Umbilical cord (tissue), 1 donor: ENCODE measurements at regions not wholly inside any gene's neighbourhood (a gene's known extent, or its start where the extent isn't known, plus 50 kb on each side); places are given as distances from the start of the nearest gene placed in this dataset.

ENCODE experiments used
- DNase-seq: peaks from one replicate; pipeline ENCODE4 v3.0.0-alpha.2; 2015; ENCODE audit warnings: low spot score

DNA sequence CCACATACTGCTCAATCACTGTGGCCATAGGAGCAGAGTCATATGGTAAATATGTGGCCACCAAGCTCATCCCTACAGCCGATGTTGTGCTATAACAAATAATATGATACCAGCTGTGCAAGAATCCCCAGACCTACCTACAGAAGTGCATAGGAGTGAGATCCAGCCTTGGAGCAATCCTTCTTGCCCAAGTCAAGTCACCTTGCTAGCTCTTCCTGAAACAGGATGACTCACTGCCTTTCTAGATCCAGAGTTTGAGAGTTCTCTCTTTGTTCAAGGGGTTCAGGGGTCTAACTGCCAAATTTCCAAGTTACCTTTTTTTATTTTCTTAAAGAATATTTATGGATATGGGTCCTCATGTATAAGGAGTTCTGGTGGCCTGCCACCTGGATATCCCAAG lies 195.7 kb upstream of the MAN1A1 start:
- DNase-seq: no peak

DNA sequence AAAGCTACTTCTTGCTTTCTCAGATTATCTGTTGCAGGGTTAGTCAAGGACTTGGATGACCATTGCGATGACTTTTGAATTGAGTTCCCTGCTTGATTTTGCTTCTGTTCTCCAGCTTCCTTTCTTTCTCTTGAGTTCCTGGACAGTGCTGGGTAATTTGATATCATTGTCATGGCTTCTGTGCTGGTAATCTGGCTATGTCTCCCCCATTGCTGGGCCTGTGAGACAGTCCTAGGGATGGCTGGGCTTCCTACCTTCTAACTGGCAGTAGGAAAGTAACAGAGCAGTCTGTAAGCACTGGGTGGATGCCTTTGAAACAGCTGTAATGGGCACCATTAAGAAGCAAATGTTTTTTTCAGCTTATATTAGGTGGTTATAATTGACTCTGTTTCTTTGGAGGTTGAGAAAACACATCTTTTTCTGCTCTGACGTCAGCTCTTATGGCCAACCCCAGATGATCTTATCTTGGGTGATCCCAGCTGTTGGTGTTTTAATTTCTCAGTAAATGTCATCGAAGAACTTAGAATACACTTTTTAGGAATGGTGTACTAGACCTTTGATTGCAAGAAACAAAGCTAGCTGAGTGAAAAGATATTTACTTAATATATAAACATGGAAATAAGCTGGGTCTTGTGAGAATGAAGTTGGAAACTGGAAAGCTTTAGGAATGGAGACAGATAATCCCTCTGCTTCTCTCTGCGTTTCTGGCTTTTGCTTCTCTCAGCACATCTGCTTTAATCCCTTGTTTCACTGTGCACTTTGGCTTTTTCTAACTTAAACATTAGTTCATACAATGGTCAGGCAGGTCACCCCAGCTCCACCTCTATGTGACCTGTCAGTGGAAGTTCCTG lies 195.0 kb upstream of the MAN1A1 start:
- DNase-seq: peak; percentile 77

DNA sequence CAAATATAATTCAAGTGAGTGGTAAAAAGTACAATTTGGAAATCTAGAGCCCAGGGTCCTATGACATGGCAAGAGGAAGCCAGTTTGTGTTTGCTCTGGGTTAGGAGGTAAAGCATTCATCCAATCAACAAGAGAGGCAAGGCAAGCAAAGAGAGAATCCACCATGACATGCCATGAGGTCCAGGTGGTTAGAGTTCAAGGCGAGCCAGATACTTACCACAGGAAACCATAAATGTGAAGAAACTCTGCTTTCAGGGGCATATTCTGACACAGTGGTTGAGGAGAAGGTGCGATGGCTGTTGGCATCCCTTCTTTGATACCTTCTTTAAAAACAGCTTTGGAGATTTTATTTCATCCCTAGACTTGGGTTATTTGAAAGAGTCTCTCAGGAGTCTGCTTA lies 193.8 kb upstream of the MAN1A1 start:
- DNase-seq: no peak

DNA sequence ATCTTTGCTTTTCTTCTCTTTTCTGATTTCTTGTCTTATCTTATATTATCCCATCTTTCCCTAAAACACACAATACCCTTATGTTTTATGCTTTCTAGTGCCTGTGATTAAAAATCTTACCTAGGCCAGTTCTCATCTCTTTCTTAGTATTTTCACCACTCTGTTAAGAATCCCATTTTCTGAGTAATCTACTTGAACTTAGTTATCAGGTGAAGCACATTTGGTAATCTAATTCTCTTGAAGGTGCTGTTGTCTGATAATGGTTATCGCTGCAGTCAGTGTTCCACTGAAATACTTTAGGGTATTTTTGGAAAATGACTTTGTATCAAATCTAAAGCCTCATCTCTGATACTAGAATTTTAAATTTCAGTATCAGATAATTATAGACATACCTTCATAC lies 192.5 kb upstream of the MAN1A1 start:
- no peak for DNase-seq

DNA sequence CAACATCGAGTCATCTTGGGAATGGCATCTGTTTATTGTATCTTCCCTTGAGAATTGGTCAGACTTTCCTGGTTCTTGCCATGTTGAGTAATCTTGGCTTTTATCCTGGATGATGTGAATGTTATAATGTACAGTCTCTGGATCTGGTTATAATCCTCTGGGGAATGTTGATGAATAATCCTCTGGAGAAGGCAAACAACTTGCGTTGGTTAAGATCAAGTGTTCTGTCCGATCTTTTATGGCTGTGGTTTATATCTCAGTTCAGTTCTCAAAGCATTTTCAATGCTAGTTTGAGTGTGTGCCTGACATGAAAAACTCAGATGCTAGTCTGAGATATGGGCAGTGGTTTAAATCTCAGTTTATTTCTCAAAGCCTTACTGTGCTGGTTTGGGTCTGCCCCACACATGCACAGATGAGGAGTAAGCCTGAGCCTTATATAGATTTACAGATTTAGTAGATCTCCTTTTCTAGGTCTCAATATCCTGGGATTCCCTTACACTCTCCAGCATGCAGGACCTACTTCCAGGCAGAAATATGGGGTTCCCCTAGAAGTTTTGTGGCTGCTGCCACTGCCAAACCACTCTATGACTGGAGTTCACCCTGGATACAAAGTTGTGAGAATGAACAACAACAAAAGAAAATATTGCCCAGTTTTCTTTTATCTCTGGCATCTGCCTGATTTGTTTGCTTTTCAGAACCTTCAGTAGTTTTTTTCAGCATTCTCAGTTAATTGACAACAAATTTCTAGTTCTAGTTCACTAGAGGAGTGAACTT lies 191.8 kb upstream of the MAN1A1 start:
- DNase-seq: peak; percentile 99

DNA sequence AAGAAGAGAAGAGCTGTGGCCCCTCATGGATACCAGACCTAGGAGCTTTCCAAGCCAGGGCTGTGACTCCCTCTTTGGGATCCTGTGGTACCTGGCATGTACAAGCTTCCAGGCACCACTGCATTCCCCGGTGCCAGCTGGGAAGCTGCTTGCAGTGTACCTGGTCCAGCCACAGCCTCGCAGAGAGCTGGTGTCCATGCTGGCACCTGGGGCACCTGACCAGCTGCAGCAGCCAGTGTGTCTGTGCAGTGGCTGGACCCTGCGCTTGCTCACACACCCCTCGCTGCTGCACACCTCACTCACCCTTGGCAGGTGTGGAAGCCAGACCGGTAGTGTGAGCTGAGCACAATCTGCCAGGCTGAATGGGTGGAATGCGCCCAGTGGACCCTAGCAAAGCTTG lies 190.9 kb upstream of the MAN1A1 start:
- DNase-seq: no peak

DNA sequence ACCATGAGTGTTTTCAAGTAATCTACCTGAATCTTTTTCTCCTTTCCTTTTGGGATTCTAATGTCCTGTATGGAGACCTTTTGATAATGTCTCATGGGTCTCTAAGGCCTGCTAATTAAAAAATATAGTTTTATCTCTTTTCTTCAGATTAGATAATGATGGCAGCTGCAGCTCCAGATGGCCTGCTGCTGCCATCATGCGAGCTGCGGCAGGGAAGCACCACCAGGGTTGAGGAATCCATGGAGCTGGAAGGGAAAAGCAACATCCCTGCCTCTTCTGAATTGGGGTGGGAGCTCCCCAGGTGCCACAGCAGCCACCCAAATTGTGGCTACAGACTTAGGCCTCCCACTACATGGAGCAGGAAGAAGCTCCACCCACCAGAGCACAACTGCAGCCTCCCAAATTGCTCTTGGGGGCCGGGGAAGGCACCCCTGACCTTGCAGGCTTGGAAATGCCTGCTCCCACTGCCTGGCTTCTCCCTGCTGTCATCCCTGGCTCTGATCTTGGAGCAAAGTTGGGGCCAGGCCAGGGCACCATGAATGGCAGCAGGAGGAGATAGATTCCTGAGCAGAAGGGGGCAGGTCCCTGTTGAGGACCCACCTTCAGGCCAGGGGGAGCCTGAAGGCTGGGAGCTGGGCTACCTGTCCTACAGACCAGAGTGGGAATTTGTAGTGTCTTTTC lies 189.6 kb upstream of the MAN1A1 start:
- DNase-seq: no peak

DNA sequence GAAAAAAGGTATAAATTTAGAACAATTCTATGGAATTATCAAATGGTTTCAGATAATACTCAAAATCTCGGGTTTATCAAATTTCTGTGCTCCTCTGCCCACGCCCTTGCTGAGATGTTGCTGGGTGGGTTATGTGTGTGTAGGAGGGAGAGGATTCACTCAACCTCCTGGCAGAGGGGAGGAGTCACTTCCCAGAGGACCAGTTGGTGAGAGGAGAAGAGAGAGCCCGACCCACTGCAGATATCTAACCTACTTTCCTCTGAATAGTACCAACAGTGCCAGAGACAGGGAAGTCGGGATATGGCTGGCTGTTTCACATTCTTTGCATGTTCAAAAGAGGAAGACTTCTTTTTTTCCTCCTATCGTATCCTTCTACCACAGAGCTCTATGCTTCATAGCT lies 187.1 kb upstream of the MAN1A1 start:
- no peak for DNase-seq

DNA sequence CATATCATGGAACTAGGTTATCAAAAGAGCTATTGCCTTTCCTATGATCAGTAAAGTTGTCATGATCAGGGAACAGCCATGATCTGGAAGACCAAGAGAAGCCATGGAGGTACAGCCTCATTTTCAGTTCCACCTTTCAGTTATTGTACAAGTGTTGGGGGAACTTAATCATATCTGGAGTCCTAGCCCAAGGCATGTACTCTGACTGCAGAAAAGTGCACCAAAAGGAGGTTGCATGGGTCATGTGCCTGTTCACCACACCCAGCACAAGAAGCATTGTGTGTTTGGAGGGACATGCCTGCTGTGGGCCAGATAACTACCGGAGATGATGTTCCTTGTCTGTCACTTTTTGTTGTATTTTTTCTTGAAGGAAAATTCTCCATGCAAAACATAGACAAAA lies 185.8 kb upstream of the MAN1A1 start:
- DNase-seq: no peak

DNA sequence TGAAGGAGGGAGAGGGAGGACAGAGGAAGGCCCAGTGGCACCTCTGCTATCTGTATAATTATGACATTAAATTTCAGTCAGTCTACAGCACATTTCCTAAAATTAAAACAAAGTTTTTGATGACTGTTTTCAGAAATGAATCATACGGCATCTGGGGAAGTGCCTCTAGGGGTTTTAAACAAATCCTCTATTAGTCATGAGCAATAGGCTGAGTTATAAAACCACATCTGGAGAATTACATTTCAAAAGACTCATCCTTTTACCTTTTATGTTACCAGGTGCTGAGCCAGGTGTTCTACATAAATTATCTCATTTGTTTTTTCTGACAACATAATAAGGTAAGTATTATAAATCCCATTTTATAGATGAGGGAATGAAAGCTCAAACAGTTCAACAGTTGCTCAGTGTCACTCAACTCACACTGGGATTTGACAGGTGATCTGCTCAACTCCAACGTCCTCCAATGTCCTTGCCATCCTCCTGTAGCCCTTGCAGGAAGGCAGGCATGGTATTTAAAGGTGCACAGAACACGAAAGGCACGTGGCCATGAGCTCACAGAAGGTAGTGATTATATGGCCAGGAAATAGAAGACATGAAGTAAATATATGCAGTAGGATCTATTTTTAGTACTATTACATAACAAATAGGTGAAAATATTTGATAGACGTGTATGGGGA lies 184.2 kb upstream of the MAN1A1 start:
- DNase-seq: peak; percentile 81

DNA sequence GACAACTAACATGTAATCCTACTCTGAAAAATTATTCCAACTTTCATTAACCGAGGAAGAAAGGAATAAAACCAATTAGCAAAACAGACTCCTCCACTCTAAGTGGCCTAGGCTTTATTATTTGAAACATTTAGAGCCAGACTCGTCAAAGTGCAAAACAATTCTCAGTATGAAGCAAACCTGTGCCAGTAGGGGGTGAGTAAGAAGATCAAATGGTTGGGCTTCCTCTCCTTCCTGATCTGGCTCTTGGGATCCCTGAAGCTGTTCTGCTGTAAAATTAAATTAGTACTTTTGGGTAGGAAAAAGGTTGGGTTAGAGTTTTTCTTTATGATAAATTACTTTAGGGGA lies 177.6 kb upstream of the MAN1A1 start:
- DNase-seq: no peak

DNA sequence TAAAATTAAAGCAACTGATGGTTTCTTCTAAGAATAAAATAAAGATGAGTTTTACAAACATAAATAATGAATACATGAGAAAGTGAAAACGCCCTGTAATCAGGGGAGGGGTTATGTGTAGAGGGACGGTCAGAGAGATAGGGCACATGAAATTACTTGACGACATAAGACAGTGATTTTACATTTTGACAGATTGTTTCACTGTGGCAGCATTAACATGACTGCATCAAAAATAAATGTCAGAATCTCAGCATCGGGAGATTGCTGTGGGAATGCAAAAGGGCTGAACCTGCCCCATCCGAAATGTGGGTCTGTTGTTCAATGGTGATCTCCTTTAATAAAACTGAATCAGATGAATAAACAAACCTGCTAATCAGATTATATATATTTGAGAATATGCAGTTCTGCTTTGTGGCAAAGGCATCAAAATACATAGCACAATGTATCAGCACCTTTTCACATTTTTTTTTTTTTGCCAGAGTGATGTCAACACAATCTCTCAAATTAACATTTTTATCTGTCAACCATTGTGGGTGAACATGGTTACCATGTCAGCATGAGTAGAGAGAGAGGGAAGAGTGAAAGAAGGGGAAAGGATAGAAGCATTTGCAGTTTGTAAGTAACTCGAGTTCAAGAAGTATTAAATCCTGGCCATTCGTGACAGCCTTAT lies 177.1 kb upstream of the MAN1A1 start:
- DNase-seq: no peak

DNA sequence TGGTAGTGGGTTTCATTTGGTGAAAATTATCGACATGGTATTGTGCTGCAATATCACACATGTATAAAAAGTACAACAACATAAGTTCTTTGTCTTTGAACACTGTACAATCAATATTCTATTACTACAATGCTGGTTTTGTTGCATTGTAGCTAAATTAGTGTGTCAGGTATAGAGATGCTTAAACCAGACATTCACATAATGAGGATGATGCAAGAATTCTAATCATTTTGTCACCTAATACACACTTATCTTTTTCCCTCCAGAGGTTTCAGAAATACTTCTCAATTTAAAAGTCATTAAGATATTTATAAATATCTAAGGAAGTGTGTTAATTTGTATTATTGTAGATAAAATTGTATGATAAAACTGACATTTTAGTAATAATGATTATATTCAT lies 174.8 kb upstream of the MAN1A1 start:
- DNase-seq: no peak

DNA sequence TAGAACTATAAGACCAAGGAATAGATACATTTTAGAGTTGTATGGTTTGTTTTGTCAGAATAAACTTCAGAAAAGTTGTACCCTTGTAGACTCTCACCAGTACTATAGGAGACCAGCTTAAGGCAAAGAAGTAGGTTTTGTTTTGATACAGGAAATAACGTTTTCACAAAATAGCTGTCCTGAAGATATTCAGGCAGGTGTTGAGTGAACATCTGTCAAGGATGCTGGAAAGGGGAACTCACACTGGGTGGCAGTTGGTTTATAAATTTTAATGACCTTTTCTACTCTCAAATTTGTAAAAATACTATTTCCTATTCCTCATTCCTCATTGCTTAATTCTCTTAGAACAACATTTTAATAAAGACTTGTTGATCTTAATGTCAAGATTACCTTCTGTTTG lies 174.0 kb upstream of the MAN1A1 start:
- no peak for DNase-seq

DNA sequence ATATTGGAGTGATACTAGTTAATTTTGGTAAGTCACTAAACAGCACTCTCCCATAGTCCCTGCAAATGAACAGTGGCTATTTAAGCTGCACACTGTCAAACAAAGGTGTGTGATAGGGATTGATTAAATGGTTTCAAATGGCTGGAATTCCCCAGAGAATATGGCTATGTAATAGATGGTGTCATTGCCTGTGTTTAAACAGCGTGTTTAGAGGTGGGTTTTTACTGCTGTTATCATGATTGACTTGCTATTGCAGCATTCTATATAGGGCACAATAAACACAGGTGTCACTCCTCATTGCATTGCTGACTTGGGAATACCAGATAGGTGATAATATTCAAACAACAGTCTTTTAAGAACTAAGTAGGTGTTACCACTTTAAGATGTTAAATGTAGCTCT lies 171.7 kb upstream of the MAN1A1 start:
- no peak for DNase-seq

DNA sequence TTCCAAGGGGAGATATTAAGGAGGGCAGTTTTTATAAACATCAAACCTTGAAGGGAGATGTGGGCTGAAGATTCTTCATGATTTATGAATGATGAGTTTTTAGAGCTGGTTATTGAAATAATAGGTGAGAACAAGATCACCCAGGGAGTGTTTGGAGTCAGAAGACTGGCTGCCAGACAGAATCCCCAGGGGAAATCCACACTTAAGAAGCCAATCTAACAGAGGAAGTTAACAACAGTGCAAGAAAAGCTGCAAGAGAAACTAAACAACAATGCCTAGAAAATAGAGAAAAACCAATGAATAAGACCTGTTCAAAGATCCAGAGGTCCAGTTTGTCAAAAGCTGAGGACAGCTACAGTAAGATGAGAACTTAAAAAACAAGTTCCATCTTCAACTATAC lies 167.9 kb upstream of the MAN1A1 start:
- DNase-seq: no peak

DNA sequence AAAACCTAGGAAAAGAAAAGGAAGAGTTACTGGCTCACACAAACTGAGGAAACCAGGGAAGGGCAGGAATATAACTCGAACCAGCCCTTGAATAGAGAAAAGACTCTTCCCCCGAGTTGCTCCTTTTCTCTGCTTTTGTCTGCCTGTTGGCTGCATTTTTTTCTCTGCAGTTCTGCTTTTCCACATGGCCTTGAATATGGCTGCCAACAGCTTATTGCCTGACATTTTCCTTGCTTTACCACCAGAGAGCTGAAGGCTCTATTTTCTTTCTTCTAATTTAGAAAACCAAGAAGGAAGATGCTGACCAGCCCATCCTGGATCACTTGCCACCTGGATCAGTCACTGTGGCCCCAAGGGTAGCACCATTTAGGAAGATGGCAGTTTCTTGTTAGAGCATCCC lies 164.8 kb upstream of the MAN1A1 start:
- no peak for DNase-seq

DNA sequence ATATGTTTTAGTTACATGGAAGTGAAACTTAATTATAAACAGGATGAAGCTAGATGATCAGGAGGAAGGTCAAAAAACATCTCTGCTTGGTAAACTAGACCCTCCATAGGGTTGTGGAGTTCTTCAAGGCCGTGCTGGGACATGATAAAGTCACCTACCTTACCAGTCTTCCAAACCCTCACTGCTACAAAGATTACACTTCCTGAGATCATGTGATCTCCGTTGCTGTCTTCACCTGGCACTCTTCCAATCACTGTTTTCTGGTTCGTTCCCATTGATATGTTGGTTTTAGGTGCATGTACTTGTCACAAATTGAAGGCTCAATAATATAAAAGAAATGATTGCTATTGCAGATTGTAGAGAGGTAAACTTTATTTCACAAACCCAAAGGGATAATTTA lies 161.5 kb upstream of the MAN1A1 start:
- no peak for DNase-seq

DNA sequence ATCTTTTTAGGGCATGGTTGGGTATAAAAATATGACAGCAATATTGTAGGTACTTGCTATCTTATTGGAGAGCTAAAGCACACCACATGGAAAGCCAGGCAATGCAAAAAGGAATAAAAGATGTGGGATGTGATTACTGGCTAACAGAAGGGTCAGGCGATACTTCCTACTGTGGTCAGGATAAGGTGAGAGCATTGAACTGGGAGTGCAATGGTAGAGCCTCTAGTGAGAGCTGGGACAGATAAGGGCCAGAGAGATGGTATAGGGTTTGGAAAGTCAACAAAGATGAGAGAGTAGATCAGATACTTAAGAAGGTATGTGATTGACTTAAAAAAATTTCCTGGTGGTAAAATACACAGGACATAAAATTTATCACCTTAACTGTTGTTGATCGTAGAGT lies 160.7 kb upstream of the MAN1A1 start:
- DNase-seq: no peak

DNA sequence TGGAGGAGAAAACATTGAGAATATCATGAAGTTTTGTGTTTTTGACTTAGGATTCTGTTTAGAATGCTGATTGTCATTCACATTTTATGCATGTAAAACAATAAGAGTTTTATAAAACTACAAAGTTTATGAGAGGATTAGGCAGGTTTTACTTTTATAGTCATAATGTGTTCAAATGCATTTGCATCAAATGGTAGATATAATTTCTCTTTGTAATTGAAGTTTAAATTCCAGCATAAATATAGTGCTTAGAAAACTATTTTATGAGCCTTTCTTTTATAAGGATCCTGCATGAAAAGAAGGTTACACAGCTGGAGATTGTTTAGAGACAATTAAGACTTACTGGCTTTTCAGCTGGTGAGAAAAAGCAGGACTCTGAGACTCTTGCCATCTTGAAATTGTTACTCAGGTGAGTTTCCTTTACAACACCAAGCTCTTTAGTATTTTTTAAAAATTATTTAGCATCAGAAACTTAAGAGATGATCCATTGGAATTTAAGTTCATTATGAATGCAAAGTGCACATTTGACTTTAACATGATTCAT lies 157.1 kb upstream of the MAN1A1 start:
- no peak for DNase-seq

DNA sequence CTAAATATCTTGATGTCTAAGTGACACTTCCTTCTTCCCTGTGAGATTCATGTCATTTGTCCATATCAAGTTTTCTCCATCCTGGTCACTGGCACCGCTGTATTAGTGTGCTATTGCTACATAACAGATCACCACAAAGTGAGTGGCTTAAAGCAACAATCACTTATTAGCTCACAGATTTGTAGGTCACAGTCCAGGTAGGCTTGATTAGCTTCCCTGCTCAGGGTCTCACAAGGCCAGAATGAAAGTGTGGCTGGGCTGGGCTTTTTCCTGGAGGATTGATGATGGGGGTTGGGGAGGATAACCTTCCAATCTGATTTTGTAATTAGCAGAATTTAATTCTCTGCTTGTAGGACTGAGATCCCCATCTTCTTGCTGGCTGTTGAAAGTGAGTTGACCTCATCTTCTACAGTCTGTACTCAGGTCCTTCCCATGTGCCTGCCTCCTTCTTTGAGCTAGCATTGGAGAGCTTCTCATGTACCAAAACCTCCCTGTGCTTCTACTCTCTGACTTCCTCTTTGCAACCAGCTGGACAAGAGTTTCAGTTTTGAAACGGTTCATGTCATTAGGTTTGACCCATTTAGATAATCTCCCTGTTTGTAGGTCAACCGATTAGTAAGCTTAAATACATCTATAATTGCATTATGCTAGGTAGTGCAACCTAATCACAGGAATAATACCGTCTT lies 152.4 kb upstream of the MAN1A1 start:
- no peak for DNase-seq
